ENCODE measurements at regions not wholly inside any gene's neighbourhood (a gene's known extent, or its start where the extent isn't known, plus 50 kb on each side); places are given as distances from the start of the nearest gene placed in this dataset.

DNA sequence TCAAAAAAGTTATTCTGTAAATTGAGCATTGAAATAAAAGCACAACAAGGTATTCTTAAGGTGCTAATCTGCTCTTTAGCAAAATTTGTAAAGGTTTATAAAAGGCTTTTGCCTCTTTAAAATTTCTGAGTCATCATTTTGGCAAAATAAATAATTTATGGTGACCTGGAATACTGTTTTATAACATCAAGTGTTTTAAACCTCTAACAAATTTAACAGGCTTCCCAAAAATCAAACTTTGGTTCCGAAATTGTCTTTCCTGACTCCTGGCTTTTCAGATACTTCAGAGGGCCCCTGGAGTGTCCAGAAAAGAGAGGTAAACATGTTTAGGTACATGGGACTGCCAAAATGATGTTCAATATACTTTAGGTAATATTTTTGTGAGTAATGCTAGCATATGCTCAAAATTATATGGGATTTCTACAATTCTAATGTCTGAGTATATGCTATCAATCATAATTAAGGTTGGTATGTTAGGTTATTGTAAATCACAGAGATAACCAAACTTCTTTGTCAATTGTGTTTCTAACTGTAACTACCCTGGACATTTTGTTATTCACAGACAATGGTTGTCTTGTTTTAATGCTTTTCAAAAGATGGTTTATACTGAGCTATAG, 160.3 kb upstream of the OLIG3 start:
- Histone ChIP-seq H3K27ac (no peak overlapping the region), H3K36me3 (no peaks in the 10 kb centered on the region), H3K4me1 (peaks cover 0 to 9% of the 10 kb centered on the region in 2 donors), H3K9me3 (peaks cover 0 to 29% (median 11%) of the 10 kb centered on the region in 3 donors), H3K27me3 (no peaks in the 10 kb centered on the region), H3K4me3 (no peak overlapping the region)
- ATAC-seq = no peak
- TF ChIP-seq POLR2A (IDR thresholded peaks at IDR 0.05) = no peak
- TF ChIP-seq, protein P1, sequence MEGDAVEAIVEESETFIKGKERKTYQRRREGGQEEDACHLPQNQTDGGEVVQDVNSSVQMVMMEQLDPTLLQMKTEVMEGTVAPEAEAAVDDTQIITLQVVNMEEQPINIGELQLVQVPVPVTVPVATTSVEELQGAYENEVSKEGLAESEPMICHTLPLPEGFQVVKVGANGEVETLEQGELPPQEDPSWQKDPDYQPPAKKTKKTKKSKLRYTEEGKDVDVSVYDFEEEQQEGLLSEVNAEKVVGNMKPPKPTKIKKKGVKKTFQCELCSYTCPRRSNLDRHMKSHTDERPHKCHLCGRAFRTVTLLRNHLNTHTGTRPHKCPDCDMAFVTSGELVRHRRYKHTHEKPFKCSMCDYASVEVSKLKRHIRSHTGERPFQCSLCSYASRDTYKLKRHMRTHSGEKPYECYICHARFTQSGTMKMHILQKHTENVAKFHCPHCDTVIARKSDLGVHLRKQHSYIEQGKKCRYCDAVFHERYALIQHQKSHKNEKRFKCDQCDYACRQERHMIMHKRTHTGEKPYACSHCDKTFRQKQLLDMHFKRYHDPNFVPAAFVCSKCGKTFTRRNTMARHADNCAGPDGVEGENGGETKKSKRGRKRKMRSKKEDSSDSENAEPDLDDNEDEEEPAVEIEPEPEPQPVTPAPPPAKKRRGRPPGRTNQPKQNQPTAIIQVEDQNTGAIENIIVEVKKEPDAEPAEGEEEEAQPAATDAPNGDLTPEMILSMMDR (IDR thresholded peaks at IDR 0.05 in 4 of 5, conservative IDR thresholded peaks at IDR 0.05 in 1 of 5) = no peak
- no peak for DNase-seq
- intact Hi-C loops (cut with DNase I; ENCODE audit: low total_unique reads) (no loop called here), in situ Hi-C loops (cut with MboI; ENCODE audit: low sequenced_read_pairs in 4 of 4) (no loop called here)

DNA sequence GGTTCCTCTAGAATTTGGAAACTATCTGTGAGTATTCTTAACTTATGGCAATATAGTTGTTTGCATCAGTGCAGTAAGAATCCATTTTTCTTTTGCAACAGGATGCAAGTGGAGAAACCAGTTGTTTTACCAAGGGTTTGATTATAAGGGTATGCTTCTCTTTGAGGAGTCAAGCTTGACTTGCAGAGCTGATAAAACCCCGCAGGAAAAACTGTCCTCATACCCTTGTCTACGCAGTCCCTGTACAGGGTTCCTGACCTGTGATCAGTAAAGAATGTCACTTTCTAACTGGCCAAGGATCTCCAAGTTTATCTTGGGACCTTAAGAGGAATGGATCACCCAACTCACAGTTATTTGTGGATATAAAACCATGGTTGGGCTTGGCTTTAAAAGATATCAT, 161.1 kb upstream of the OLIG3 start:
- ATAC-seq = no peak
- intact Hi-C loops (cut with DNase I; ENCODE audit: low total_unique reads) (no loop called here), in situ Hi-C loops (cut with MboI; ENCODE audit: low sequenced_read_pairs in 4 of 4) (no loop called here)
- no peak for DNase-seq
- no peak overlapping the region for H3K4me3 ChIP-seq
- TF ChIP-seq, protein P1 (IDR thresholded peaks at IDR 0.05 in 4 of 5, conservative IDR thresholded peaks at IDR 0.05 in 1 of 5) = no peak
- no peak for TF ChIP-seq POLR2A (IDR thresholded peaks at IDR 0.05)
- H3K4me1 ChIP-seq = peaks cover 0 to 9% of the 10 kb centered on the region in 2 donors
- H3K9me3 ChIP-seq = peaks cover 0 to 29% (median 11%) of the 10 kb centered on the region in 3 donors
- no peaks in the 10 kb centered on the region for H3K27me3 ChIP-seq
- H3K36me3 ChIP-seq = no peaks in the 10 kb centered on the region
- no peak overlapping the region for H3K27ac ChIP-seq

DNA sequence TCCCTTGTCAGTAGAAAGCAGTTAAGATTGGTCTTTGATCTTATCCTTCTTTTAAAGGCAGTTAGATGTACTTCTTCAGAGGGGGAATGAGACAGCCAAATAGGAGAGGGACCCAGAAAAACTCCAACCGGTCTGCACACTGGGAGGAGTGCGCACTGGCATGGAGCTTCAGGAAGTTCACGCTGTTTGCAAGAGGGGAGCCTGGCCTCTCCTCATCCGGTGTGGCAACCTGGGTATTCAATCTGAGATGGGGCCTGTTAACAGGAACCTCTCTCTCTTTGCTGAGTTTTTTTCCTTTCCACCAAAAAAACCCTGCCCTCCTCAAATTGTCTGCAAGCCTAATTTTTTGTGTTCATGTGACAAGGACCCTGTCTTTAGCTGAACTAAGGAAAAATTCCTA, 162.5 kb upstream of the OLIG3 start:
- DNase-seq (no peak), ATAC-seq (no peak)
- Histone ChIP-seq H3K4me1 (no peaks in the 10 kb centered on the region), H3K4me3 (no peak overlapping the region), H3K9me3 (peaks cover 0 to 29% (median 11%) of the 10 kb centered on the region in 3 donors), H3K27ac (no peak overlapping the region), H3K27me3 (no peaks in the 10 kb centered on the region), H3K36me3 (no peaks in the 10 kb centered on the region)
- in situ Hi-C loops (cut with MboI; ENCODE audit: low sequenced_read_pairs in 4 of 4) (no loop called here), intact Hi-C loops (cut with DNase I; ENCODE audit: low total_unique reads) (no loop called here)
- TF ChIP-seq, protein P1 (IDR thresholded peaks at IDR 0.05 in 4 of 5, conservative IDR thresholded peaks at IDR 0.05 in 1 of 5) = no peak
- TF ChIP-seq POLR2A (IDR thresholded peaks at IDR 0.05) = no peak

DNA sequence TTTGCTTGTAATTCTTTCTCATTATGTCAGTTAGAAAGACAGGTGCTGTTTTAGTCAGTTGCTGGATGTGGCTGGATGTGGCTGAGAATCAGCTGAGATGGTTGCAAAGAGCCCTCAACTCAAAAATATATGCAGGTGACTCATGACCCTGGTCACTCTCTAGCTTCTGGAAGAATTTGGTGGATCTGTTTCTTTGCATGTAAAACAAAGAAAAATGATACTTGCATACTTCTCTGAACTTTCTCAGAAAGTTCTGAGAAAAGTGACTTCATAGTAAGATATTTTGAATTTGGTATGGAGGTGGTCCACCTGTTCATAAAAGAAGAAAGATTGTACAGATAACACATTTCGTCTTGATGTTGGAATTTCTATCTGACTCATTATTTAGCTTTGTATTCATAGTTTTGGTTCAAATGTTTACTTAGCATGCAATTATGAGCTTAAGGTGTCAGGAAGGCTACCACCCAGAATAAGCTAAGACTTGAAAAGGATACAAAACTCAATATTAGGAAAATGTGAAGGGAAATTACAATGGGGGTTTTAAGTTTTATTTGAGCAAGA, 163.2 kb upstream of the OLIG3 start:
- H3K4me1 ChIP-seq = no peaks in the 10 kb centered on the region
- in situ Hi-C loops (cut with MboI; ENCODE audit: low sequenced_read_pairs in 4 of 4) (no loop called here), intact Hi-C loops (cut with DNase I; ENCODE audit: low total_unique reads) (no loop called here)
- DNase-seq (no peak), ATAC-seq (no peak)
- H3K27ac ChIP-seq = no peak overlapping the region
- no peaks in the 10 kb centered on the region for H3K36me3 ChIP-seq
- no peak overlapping the region for H3K4me3 ChIP-seq
- H3K27me3 ChIP-seq = no peaks in the 10 kb centered on the region
- TF ChIP-seq POLR2A (IDR thresholded peaks at IDR 0.05) = no peak
- TF ChIP-seq, protein P1 (IDR thresholded peaks at IDR 0.05 in 4 of 5, conservative IDR thresholded peaks at IDR 0.05 in 1 of 5) = no peak
- H3K9me3 ChIP-seq = peaks cover 0 to 29% (median 9%) of the 10 kb centered on the region in 3 donors
